CD4-positive, alpha-beta T cell treated with Interleukin-6 at 100 ng/mL for 8 hours (primary cell): ENCODE measurements at regions not wholly inside any gene's neighbourhood (a gene's known extent, or its start where the extent isn't known, plus 50 kb on each side); places are given as distances from the start of the nearest gene placed in this dataset.
"Not testable (repeated sequence)": the region's sequence is repeated elsewhere in the genome, so short reads cannot be mapped to it uniquely, and the experiment has no call there.

Experiments
- DNase-seq: peaks from one replicate; pipeline ENCODE4 v3.0.0-alpha.2; 2020; ENCODE audit warnings: mixed read lengths, low spot score

- no peak for DNase-seq
These were observed 665.9 kb upstream of the CITED2 start for GRCh38 chr6:140040396-140040795.

- DNase-seq, result no peak
These were observed 664.9 kb upstream of the CITED2 start for GRCh38 chr6:140039364-140039763.

- no peak for DNase-seq
These were observed 661.7 kb upstream of the CITED2 start for GRCh38 chr6:140036196-140036595.

- no peak for DNase-seq
These were observed 657.7 kb upstream of the CITED2 start for GRCh38 chr6:140032189-140032588.

GRCh38 chr6:140029551-140029950 lies 655.1 kb upstream of the CITED2 start:
- no peak for DNase-seq

- DNase-seq, result no peak
These were observed 652.8 kb upstream of the CITED2 start for GRCh38 chr6:140027219-140027618.

GRCh38 chr6:140026546-140026945 lies 652.1 kb upstream of the CITED2 start:
- DNase-seq, result no peak

- DNase-seq, result no peak
These were observed 650.7 kb upstream of the CITED2 start for GRCh38 chr6:140025171-140025570.

GRCh38 chr6:140020207-140020791 lies 645.9 kb upstream of the CITED2 start:
- no peak for DNase-seq

GRCh38 chr6:140018588-140018987 lies 644.1 kb upstream of the CITED2 start:
- no peak for DNase-seq

GRCh38 chr6:140017470-140017869 lies 643.0 kb upstream of the CITED2 start:
- no peak for DNase-seq

GRCh38 chr6:140012150-140012549 lies 637.7 kb upstream of the CITED2 start:
- DNase-seq, result no peak

- no peak for DNase-seq
These were observed 637.1 kb upstream of the CITED2 start for GRCh38 chr6:140011537-140011936.

GRCh38 chr6:140009286-140009685 lies 634.8 kb upstream of the CITED2 start:
- DNase-seq, result no peak

GRCh38 chr6:140007525-140007924 lies 633.1 kb upstream of the CITED2 start:
- DNase-seq, result no peak

- DNase-seq, result no peak
These were observed 628.8 kb upstream of the CITED2 start for GRCh38 chr6:140003217-140003616.

GRCh38 chr6:140002396-140003022 lies 628.1 kb upstream of the CITED2 start:
- DNase-seq, result no peak

GRCh38 chr6:140001821-140002341 lies 627.4 kb upstream of the CITED2 start:
- DNase-seq, result no peak

GRCh38 chr6:140001005-140001404 lies 626.6 kb upstream of the CITED2 start:
- no peak for DNase-seq

- DNase-seq, result not testable (repeated sequence)
These were observed 625.2 kb upstream of the CITED2 start for GRCh38 chr6:139999661-140000060.

- DNase-seq, result not testable (repeated sequence)
These were observed 624.0 kb upstream of the CITED2 start for GRCh38 chr6:139998478-139998877.

- no peak for DNase-seq
These were observed 621.9 kb upstream of the CITED2 start for GRCh38 chr6:139996253-139996834.

- DNase-seq, result no peak
These were observed 620.5 kb upstream of the CITED2 start for GRCh38 chr6:139994998-139995397.
